ENCODE measurements at regions not wholly inside any gene's neighbourhood (a gene's known extent, or its start where the extent isn't known, plus 50 kb on each side); places are given as distances from the start of the nearest gene placed in this dataset.

DNA sequence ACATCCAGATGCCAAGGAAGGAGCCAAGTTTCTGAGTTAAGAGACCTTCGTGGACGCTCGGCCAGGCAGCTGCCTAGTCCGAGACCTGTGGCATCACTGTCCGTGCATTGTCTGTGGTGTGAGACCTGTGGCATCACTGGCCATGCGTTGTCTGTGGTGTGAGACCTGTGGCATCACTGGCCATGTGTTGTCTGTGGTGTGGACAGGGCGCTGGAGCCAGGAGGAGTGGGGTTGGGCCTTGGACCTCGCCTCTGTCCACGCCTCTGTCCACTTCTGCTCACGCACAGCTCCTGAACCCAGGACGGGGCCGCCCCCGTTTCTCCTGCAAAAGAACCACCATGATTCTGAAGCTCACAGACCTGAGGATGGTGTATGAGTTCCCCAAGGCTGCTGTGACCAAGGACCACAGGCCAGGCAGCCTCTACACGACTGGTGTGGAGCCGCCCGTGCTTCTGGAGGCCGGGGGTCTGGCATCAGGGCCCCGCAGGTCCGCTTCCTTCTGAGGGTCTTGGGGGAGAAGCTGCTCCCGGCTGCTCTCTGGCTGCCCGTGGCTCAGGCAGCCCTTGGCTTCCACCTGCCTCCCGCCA lies 1218.3 kb downstream of the BRD1 start:
- no peak overlapping the region for H3K27ac ChIP-seq (ENCODE audit: low read depth, low read length)
- H3K4me3 ChIP-seq (ENCODE audit: low read depth in 1 of 5, low read length in 5 of 5) = no peak overlapping the region
- peaks cover 0 to 6% (median 0%) of the 10 kb centered on the region in 5 donors for H3K27me3 ChIP-seq (ENCODE audit: control insufficient read depth in 5 of 5, insufficient read depth in 4 of 5, low read length in 5 of 5)
- H3K9ac ChIP-seq (ENCODE audit: low read length in 5 of 5) = no peak overlapping the region
- H3K4me1 ChIP-seq (ENCODE audit: control insufficient read depth in 5 of 5, insufficient read depth in 5 of 5, low read length in 5 of 5) = no peaks in the 10 kb centered on the region
- peaks cover 0 to 5% (median 2%) of the 10 kb centered on the region in 5 donors for H3K9me3 ChIP-seq (ENCODE audit: control insufficient read depth in 5 of 5, low read length in 5 of 5)
- H3K36me3 ChIP-seq (ENCODE audit: control insufficient read depth in 5 of 5, insufficient read depth in 5 of 5, low read length in 5 of 5) = no peaks in the 10 kb centered on the region

DNA sequence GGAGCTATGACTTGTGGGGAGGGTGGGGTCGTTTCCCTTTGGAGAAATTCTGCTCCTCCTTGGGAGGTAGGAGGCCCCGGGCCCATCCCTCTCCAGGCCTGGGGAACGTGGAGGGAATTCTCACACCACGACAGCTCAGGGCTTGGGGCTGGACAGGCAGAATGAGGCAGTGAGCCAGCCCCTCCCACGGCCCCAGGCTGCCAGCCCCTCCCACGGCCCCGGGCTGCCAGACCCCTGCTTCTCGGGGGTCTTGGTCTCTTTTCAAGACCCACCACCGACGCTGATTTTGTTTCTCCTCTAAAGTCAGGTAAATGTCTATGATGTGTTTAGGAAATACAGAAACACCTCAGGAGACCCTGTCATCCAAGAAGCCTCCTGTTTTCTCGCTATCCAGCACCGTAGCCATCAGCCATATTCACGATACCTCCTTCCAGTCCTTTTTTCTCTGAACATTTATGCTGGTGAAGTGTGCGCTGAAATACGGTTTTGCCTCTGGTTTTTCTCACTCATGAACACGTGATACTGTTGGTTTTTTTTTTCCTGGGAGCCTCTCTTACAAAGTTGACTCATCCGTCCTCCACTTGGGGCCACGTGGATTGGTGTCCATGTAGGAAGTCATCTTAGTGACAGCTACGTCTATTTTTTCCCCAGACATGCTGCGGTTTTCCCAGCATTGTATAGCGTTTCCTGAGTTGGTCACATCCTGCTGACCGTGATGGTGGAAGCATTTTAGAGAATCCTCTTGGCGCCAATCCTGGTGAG lies 1219.6 kb downstream of the BRD1 start:
- Histone ChIP-seq H3K4me1 (ENCODE audit: control insufficient read depth in 5 of 5, insufficient read depth in 5 of 5, low read length in 5 of 5) (no peaks in the 10 kb centered on the region), H3K9me3 (ENCODE audit: control insufficient read depth in 5 of 5, low read length in 5 of 5) (peaks cover 0 to 5% (median 2%) of the 10 kb centered on the region in 5 donors), H3K9ac (ENCODE audit: low read length in 5 of 5) (no peak overlapping the region), H3K4me3 (ENCODE audit: low read depth in 1 of 5, low read length in 5 of 5) (no peak overlapping the region), H3K27me3 (ENCODE audit: control insufficient read depth in 5 of 5, insufficient read depth in 4 of 5, low read length in 5 of 5) (peaks cover 0 to 3% (median 0%) of the 10 kb centered on the region in 5 donors), H3K27ac (ENCODE audit: low read depth, low read length) (no peak overlapping the region), H3K36me3 (ENCODE audit: control insufficient read depth in 5 of 5, insufficient read depth in 5 of 5, low read length in 5 of 5) (no peaks in the 10 kb centered on the region)

DNA sequence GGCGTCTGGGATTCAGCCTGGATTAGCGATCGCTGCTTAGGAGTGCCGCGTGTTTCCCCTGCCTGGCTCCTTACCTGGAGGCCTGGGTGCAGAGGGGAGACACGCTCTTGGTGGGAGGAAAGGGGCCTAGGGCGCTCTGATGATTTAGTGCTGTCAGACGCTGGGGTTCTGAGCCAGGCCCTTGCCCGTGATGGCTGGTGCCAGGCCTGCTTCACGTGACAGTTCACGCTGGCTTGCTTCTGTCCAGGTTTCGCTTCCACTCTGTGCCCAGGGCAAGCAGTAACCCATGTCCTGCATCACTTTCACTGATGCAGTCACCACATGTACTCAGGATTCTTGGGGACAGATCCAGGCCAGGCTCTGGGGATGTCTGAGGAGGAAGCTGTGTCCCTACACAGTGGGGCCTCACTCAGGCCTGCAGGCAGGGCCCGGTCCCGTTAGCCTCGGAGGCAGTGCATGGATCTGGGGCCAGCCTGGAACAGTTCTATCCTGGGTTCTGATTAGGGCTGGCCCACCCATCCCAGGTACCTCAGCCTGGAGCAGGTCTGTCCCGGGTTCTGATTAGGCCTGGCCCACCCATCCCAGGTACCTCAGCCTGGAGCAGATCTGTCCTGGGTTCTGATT lies 1220.9 kb downstream of the BRD1 start:
- no peaks in the 10 kb centered on the region for H3K4me1 ChIP-seq (ENCODE audit: control insufficient read depth in 5 of 5, insufficient read depth in 5 of 5, low read length in 5 of 5)
- peaks cover 0 to 5% (median 2%) of the 10 kb centered on the region in 5 donors for H3K9me3 ChIP-seq (ENCODE audit: control insufficient read depth in 5 of 5, low read length in 5 of 5)
- no peak overlapping the region for H3K9ac ChIP-seq (ENCODE audit: low read length in 5 of 5)
- H3K27me3 ChIP-seq (ENCODE audit: control insufficient read depth in 5 of 5, insufficient read depth in 4 of 5, low read length in 5 of 5) = peaks cover 0 to 3% (median 0%) of the 10 kb centered on the region in 5 donors
- no peaks in the 10 kb centered on the region for H3K36me3 ChIP-seq (ENCODE audit: control insufficient read depth in 5 of 5, insufficient read depth in 5 of 5, low read length in 5 of 5)
- H3K27ac ChIP-seq (ENCODE audit: low read depth, low read length) = no peak overlapping the region
- H3K4me3 ChIP-seq (ENCODE audit: low read depth in 1 of 5, low read length in 5 of 5) = no peak overlapping the region

DNA sequence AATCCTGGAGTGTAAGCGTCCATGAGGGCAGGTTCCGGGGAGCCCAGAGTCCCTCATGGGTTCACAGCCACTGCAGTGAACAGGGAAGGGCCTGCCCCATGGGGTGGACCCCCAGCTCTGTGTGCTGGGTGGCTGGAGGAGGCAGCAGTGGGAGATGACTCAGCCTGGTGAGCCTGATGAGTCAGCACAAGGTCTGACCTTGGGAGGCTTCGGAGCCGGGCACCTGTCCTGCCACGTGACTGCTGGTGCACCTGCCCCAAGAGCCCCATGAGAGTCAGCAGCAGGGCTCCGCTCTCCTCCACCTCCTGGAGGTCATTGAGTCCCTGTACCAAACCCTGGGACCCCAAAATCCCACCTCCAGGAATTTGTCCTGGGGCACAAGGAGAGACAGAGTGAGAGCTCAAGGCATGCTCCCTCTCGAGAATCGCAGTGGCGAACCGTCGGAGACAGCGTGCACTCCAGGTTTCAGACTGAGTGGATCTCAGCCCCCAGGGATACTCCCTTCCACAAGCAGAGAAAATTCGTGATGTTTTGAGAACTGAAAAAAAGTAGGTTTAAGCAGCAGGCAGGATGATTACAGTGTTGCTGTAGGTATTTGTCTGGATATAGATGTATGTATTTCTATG lies 1221.7 kb downstream of the BRD1 start:
- H3K36me3 ChIP-seq (ENCODE audit: control insufficient read depth in 5 of 5, insufficient read depth in 5 of 5, low read length in 5 of 5) = no peaks in the 10 kb centered on the region
- H3K4me3 ChIP-seq (ENCODE audit: low read depth in 1 of 5, low read length in 5 of 5) = no peak overlapping the region
- no peak overlapping the region for H3K9ac ChIP-seq (ENCODE audit: low read length in 5 of 5)
- no peak overlapping the region for H3K27ac ChIP-seq (ENCODE audit: low read depth, low read length)
- H3K9me3 ChIP-seq (ENCODE audit: control insufficient read depth in 5 of 5, low read length in 5 of 5) = peaks cover 0 to 5% (median 0%) of the 10 kb centered on the region in 5 donors
- peaks cover 0 to 4% (median 0%) of the 10 kb centered on the region in 5 donors for H3K27me3 ChIP-seq (ENCODE audit: control insufficient read depth in 5 of 5, insufficient read depth in 4 of 5, low read length in 5 of 5)
- no peaks in the 10 kb centered on the region for H3K4me1 ChIP-seq (ENCODE audit: control insufficient read depth in 5 of 5, insufficient read depth in 5 of 5, low read length in 5 of 5)

DNA sequence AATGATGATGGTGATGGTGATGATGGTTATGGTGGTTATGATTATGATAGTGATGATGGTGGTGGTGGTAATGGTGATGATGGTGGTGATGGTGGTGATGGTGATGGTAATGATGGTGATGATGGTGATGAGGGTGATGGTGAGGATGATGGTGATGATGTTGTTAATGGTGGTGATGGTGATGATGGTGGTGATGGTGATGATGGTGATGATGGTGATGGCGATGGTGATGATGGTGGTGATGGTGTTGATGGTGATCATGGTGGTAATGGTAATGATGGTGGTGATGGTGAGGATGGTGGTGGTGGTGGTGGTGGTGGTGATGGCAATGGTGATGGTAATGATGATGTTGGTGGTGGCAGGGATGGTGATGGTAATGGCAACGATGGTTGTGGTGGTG lies 1222.5 kb downstream of the BRD1 start:
- Histone ChIP-seq H3K9me3 (ENCODE audit: control insufficient read depth in 5 of 5, low read length in 5 of 5) (peaks cover 0 to 5% (median 0%) of the 10 kb centered on the region in 5 donors), H3K36me3 (ENCODE audit: control insufficient read depth in 5 of 5, insufficient read depth in 5 of 5, low read length in 5 of 5) (no peaks in the 10 kb centered on the region), H3K27ac (ENCODE audit: low read depth, low read length) (no peak overlapping the region), H3K27me3 (ENCODE audit: control insufficient read depth in 5 of 5, insufficient read depth in 4 of 5, low read length in 5 of 5) (peaks cover 0 to 4% (median 0%) of the 10 kb centered on the region in 5 donors), H3K4me1 (ENCODE audit: control insufficient read depth in 5 of 5, insufficient read depth in 5 of 5, low read length in 5 of 5) (no peaks in the 10 kb centered on the region), H3K4me3 (ENCODE audit: low read depth in 1 of 5, low read length in 5 of 5) (no peak overlapping the region), H3K9ac (ENCODE audit: low read length in 5 of 5) (no peak overlapping the region)

DNA sequence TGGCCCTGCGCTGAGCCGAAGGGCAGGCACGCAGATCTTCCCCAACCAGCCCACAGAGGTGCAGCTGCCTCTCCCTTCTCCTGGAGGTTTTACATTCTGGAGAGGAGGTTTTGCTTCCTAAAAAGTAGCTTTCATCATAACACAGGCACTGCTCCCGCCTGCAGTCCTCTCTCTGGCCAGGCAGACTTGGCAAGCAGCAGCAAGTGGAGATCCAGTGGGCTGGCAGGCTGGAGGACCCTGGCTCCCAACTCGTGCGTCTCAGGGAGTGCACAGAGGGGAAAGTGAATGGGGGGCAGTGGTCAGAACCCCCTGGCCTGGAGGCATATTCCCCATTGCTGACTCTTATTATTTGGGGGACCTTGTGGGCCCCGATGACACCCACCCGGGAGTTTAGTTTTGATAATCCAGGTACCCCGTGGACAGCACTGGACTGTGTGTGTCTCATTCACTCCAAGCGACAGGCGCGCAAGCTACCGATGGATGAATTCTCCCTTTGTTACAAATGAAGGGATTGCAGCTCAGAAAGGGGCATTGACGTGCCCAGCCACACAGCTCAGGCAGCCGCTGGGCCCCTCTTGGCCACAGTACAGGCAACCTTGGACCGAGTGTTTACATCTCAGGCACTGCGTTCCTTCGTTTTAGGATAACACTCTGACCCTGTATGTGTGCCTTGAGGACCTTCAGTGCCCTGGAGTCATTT lies 1223.9 kb downstream of the BRD1 start:
- no peak overlapping the region for H3K27ac ChIP-seq (ENCODE audit: low read depth, low read length)
- no peaks in the 10 kb centered on the region for H3K36me3 ChIP-seq (ENCODE audit: control insufficient read depth in 5 of 5, insufficient read depth in 5 of 5, low read length in 5 of 5)
- H3K27me3 ChIP-seq (ENCODE audit: control insufficient read depth in 5 of 5, insufficient read depth in 4 of 5, low read length in 5 of 5) = peaks cover 0 to 4% (median 0%) of the 10 kb centered on the region in 5 donors
- H3K9ac ChIP-seq (ENCODE audit: low read length in 5 of 5) = no peak overlapping the region
- no peaks in the 10 kb centered on the region for H3K4me1 ChIP-seq (ENCODE audit: control insufficient read depth in 5 of 5, insufficient read depth in 5 of 5, low read length in 5 of 5)
- peaks cover 0 to 6% (median 0%) of the 10 kb centered on the region in 5 donors for H3K9me3 ChIP-seq (ENCODE audit: control insufficient read depth in 5 of 5, low read length in 5 of 5)
- H3K4me3 ChIP-seq (ENCODE audit: low read depth in 1 of 5, low read length in 5 of 5) = no peak overlapping the region

DNA sequence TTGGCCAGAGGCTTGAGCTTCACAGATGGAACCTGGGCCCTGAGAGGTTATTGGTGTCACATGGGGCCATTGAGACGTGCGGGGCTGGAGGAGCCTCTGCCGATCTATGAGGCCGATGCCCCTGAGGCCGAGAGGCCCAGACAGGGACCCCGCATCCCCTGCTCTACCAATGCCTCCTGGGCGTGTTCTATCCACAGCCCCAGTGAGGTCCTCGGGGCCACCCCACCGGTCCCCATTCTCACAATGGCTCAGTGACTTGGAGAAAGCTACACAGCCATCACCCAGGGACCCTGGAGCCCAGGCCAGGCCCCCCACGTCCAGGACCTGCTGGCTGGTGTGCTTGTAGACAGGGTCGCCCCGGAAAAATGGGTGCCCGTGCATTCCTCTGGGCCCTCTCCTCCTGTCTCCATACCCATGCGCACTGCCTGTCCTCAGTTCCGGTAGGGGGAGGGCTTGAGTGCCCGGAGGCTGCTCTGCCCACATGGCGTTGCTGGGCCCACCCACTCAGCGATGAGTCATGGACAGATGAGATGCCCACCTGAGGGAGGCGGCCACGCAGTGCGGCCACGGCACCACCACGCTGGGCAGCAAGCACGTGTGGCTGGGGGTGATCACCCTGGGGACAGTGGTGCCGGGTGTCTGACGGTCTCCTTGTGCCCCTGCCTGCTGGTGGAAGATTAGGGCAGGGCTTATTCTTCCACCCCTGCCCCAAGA lies 1224.7 kb downstream of the BRD1 start:
- peaks cover 0 to 4% (median 0%) of the 10 kb centered on the region in 5 donors for H3K27me3 ChIP-seq (ENCODE audit: control insufficient read depth in 5 of 5, insufficient read depth in 4 of 5, low read length in 5 of 5)
- H3K27ac ChIP-seq (ENCODE audit: low read depth, low read length) = no peak overlapping the region
- no peaks in the 10 kb centered on the region for H3K36me3 ChIP-seq (ENCODE audit: control insufficient read depth in 5 of 5, insufficient read depth in 5 of 5, low read length in 5 of 5)
- no peak overlapping the region for H3K9ac ChIP-seq (ENCODE audit: low read length in 5 of 5)
- no peaks in the 10 kb centered on the region for H3K4me1 ChIP-seq (ENCODE audit: control insufficient read depth in 5 of 5, insufficient read depth in 5 of 5, low read length in 5 of 5)
- no peak overlapping the region for H3K4me3 ChIP-seq (ENCODE audit: low read depth in 1 of 5, low read length in 5 of 5)
- peaks cover 0 to 9% (median 0%) of the 10 kb centered on the region in 5 donors for H3K9me3 ChIP-seq (ENCODE audit: control insufficient read depth in 5 of 5, low read length in 5 of 5)

DNA sequence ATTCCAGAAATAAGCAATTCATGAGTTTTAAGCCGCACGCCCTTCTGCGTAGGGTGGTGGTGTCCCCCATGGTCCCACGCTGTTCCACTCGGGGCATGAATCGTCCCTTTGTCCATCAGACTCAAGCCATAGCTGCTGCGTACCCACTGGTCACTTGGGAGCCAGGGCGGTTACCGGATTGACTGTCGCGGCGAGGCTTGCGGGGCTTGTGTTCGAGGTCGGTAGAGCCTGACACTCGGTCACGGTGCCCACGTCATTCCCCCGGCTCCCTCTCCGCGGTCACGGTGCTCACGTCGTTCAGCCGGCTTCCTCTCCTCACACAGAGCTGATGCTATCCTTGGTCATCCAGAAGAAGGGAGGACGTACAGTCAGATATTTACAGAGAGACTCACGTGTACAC lies 1227.0 kb downstream of the BRD1 start:
- Histone ChIP-seq H3K4me1 (ENCODE audit: control insufficient read depth in 5 of 5, insufficient read depth in 5 of 5, low read length in 5 of 5) (no peaks in the 10 kb centered on the region), H3K9me3 (ENCODE audit: control insufficient read depth in 5 of 5, low read length in 5 of 5) (peaks cover 0 to 9% (median 0%) of the 10 kb centered on the region in 5 donors), H3K9ac (ENCODE audit: low read length in 5 of 5) (no peak overlapping the region), H3K36me3 (ENCODE audit: control insufficient read depth in 5 of 5, insufficient read depth in 5 of 5, low read length in 5 of 5) (no peaks in the 10 kb centered on the region), H3K4me3 (ENCODE audit: low read depth in 1 of 5, low read length in 5 of 5) (no peak overlapping the region), H3K27me3 (ENCODE audit: control insufficient read depth in 5 of 5, insufficient read depth in 4 of 5, low read length in 5 of 5) (peaks cover 0 to 4% (median 0%) of the 10 kb centered on the region in 5 donors), H3K27ac (ENCODE audit: low read depth, low read length) (no peak overlapping the region)

DNA sequence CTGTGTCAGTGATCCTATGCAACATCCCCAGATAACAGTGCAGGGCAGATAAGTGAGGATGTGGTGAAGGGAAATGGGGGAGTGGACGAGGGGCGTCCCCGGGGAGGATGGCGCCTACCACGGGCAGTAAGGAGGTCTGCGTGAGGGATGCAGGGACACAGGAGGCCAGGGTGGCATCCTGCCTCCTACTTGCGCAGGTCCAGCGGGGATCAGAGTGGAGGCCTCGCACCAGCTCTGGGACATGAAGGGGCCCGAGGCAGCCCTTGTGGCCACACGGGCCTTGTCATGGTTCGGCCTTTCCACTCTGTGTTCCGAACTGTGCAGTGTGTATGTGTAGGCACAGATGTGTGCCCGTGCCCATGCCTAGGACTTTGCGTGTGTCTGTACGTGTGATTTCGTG lies 1227.5 kb downstream of the BRD1 start:
- Histone ChIP-seq H3K9ac (ENCODE audit: low read length in 5 of 5) (no peak overlapping the region), H3K9me3 (ENCODE audit: control insufficient read depth in 5 of 5, low read length in 5 of 5) (peaks cover 0 to 8% (median 0%) of the 10 kb centered on the region in 5 donors), H3K27me3 (ENCODE audit: control insufficient read depth in 5 of 5, insufficient read depth in 4 of 5, low read length in 5 of 5) (peaks cover 0 to 4% (median 0%) of the 10 kb centered on the region in 5 donors), H3K4me1 (ENCODE audit: control insufficient read depth in 5 of 5, insufficient read depth in 5 of 5, low read length in 5 of 5) (no peaks in the 10 kb centered on the region), H3K27ac (ENCODE audit: low read depth, low read length) (no peak overlapping the region), H3K36me3 (ENCODE audit: control insufficient read depth in 5 of 5, insufficient read depth in 5 of 5, low read length in 5 of 5) (no peaks in the 10 kb centered on the region), H3K4me3 (ENCODE audit: low read depth in 1 of 5, low read length in 5 of 5) (no peak overlapping the region)
